Hindlimb muscle (tissue), 1 donor: ENCODE measurements at regions not wholly inside any gene's neighbourhood (a gene's known extent, or its start where the extent isn't known, plus 50 kb on each side); places are given as distances from the start of the nearest gene placed in this dataset.
"Not testable (repeated sequence)": the region's sequence is repeated elsewhere in the genome, so short reads cannot be mapped to it uniquely, and the experiment has no call there.

Experiments used
- DNase-seq: peaks from one replicate; pipeline ENCODE4 v3.0.0-alpha.2; 2013

- DNase-seq = peak; percentile 32
These were observed 647.5 kb upstream of the CHRM3 start for GRCh38 chr1:238738892-238739291.

- no peak for DNase-seq
These were observed 658.7 kb upstream of the CHRM3 start for GRCh38 chr1:238727670-238728069.

- no peak for DNase-seq
These were observed 663.6 kb upstream of the CHRM3 start for GRCh38 chr1:238722812-238723211.

- no peak for DNase-seq
These were observed 675.7 kb upstream of the CHRM3 start for GRCh38 chr1:238710697-238711096.

GRCh38 chr1:238701024-238701423 is 685.3 kb upstream of the CHRM3 start:
- no peak for DNase-seq

- no peak for DNase-seq
These were observed 696.0 kb upstream of the CHRM3 start for GRCh38 chr1:238690415-238690814.

GRCh38 chr1:238684576-238684975 is 701.8 kb upstream of the CHRM3 start:
- not testable (repeated sequence) for DNase-seq

GRCh38 chr1:238681451-238681850 is 704.9 kb upstream of the CHRM3 start:
- no peak for DNase-seq

- DNase-seq = no peak
These were observed 705.3 kb upstream of the CHRM3 start for GRCh38 chr1:238681021-238681420.

GRCh38 chr1:238677567-238677966 is 708.8 kb upstream of the CHRM3 start:
- no peak for DNase-seq

GRCh38 chr1:238675221-238675620 is 711.1 kb upstream of the CHRM3 start:
- DNase-seq = no peak

GRCh38 chr1:238674316-238674715 is 712.1 kb upstream of the CHRM3 start:
- DNase-seq = no peak

GRCh38 chr1:238673561-238673960 is 712.8 kb upstream of the CHRM3 start:
- DNase-seq = no peak

GRCh38 chr1:238672806-238673205 is 713.6 kb upstream of the CHRM3 start:
- DNase-seq = no peak

- no peak for DNase-seq
These were observed 714.1 kb upstream of the CHRM3 start for GRCh38 chr1:238672262-238672661.

- DNase-seq = no peak
These were observed 722.2 kb upstream of the CHRM3 start for GRCh38 chr1:238664139-238664538.

GRCh38 chr1:238660849-238661248 is 725.5 kb upstream of the CHRM3 start:
- no peak for DNase-seq

GRCh38 chr1:238658763-238659162 is 727.6 kb upstream of the CHRM3 start:
- DNase-seq = no peak

GRCh38 chr1:238653693-238654321 is 732.6 kb upstream of the CHRM3 start:
- DNase-seq = no peak

GRCh38 chr1:238652346-238652968 is 733.9 kb upstream of the CHRM3 start:
- no peak for DNase-seq

- no peak for DNase-seq
These were observed 737.2 kb upstream of the CHRM3 start for GRCh38 chr1:238649200-238649599.

GRCh38 chr1:238648751-238649150 is 737.6 kb upstream of the CHRM3 start:
- DNase-seq = no peak

GRCh38 chr1:238648296-238648695 is 738.1 kb upstream of the CHRM3 start:
- DNase-seq = no peak

- no peak for DNase-seq
These were observed 738.5 kb upstream of the CHRM3 start for GRCh38 chr1:238647877-238648276.

- no peak for DNase-seq
These were observed 744.1 kb upstream of the CHRM3 start for GRCh38 chr1:238642231-238642630.
